ENCODE measurements at regions not wholly inside any gene's neighbourhood (a gene's known extent, or its start where the extent isn't known, plus 50 kb on each side); places are given as distances from the start of the nearest gene placed in this dataset.

GRCh38 chr5:7039074-7039473 is 325.8 kb downstream of the TENT4A start:
- no peak for DNase-seq (ENCODE audit: extremely low read depth, low read depth)
- TF ChIP-seq CTCF (IDR thresholded peaks at IDR 0.05; ENCODE audit: low read depth, low read length): no peak

GRCh38 chr5:7040111-7040510 is 326.9 kb downstream of the TENT4A start:
- DNase-seq (ENCODE audit: extremely low read depth, low read depth): no peak
- no peak for TF ChIP-seq CTCF (IDR thresholded peaks at IDR 0.05; ENCODE audit: low read depth, low read length)

GRCh38 chr5:7043797-7044196 is 330.6 kb downstream of the TENT4A start:
- TF ChIP-seq CTCF (IDR thresholded peaks at IDR 0.05; ENCODE audit: low read depth, low read length): no peak

GRCh38 chr5:7047511-7048261 is 334.5 kb downstream of the TENT4A start:
- TF ChIP-seq CTCF (IDR thresholded peaks at IDR 0.05; ENCODE audit: low read depth, low read length): no peak
- no peak for DNase-seq (ENCODE audit: extremely low read depth, low read depth)

More at GRCh38 chr5:7043797-7044196, 330.6 kb downstream of the TENT4A start:
- no peak for DNase-seq (ENCODE audit: extremely low read depth, low read depth)

- DNase-seq (ENCODE audit: extremely low read depth, low read depth): no peak
- no peak for TF ChIP-seq CTCF (IDR thresholded peaks at IDR 0.05; ENCODE audit: low read depth, low read length)
Observed at GRCh38 chr5:7050986-7051385, 337.8 kb downstream of the TENT4A start.

GRCh38 chr5:7053125-7053524 is 339.9 kb downstream of the TENT4A start:
- TF ChIP-seq CTCF (IDR thresholded peaks at IDR 0.05; ENCODE audit: low read depth, low read length): no peak
- DNase-seq (ENCODE audit: extremely low read depth, low read depth): no peak

- no peak for TF ChIP-seq CTCF (IDR thresholded peaks at IDR 0.05; ENCODE audit: low read depth, low read length)
- no peak for DNase-seq (ENCODE audit: extremely low read depth, low read depth)
Observed at GRCh38 chr5:7053528-7054209, 340.4 kb downstream of the TENT4A start.
